ENCODE measurements at regions not wholly inside any gene's neighbourhood (a gene's known extent, or its start where the extent isn't known, plus 50 kb on each side); places are given as distances from the start of the nearest gene placed in this dataset.

DNA sequence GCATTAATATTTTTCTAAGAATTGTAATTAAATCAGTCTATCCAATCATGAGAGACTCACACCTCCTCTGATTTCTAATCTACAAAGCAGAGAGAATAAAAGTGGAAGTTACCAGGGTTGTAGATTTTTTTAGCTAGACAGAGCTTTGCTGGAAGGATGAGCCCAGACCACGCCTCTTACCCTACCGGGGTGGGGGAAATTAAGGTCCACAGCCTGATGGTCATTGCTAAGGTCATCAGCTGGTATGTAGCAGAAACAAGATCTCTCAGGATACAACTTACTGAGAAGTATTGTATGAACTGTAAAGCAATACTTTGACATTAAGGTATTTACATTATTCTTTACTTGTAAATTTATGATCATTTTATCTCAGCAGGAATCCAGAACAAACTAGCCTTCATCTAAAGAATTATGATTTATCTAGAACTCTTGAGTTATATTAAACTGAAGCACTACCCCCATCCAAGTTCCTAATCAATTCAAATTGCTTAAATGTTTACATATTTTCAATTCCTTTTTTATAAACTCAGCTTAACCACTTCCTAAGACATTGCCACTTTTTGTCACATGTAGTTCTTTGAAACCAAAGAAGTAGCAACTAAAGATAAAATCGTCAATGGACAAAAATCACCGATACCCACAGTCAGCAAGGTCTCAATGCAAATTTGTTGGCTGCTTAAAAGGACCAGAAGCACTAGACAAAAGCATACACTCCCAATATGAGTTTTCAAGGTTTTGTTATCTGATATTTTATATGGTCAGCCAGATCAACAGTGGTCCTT lies 225.8 kb upstream of the DAPK1 start:
- no peak overlapping the region for H3K4me3 ChIP-seq (replicated peaks; ENCODE audit: low read depth, low read length)
- DNase-seq (ENCODE audit: extremely low read depth, low read depth): no peak
- TF ChIP-seq, protein P1, sequence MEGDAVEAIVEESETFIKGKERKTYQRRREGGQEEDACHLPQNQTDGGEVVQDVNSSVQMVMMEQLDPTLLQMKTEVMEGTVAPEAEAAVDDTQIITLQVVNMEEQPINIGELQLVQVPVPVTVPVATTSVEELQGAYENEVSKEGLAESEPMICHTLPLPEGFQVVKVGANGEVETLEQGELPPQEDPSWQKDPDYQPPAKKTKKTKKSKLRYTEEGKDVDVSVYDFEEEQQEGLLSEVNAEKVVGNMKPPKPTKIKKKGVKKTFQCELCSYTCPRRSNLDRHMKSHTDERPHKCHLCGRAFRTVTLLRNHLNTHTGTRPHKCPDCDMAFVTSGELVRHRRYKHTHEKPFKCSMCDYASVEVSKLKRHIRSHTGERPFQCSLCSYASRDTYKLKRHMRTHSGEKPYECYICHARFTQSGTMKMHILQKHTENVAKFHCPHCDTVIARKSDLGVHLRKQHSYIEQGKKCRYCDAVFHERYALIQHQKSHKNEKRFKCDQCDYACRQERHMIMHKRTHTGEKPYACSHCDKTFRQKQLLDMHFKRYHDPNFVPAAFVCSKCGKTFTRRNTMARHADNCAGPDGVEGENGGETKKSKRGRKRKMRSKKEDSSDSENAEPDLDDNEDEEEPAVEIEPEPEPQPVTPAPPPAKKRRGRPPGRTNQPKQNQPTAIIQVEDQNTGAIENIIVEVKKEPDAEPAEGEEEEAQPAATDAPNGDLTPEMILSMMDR (IDR thresholded peaks at IDR 0.05; ENCODE audit: low read depth, low read length, missing control alignments): no peak

DNA sequence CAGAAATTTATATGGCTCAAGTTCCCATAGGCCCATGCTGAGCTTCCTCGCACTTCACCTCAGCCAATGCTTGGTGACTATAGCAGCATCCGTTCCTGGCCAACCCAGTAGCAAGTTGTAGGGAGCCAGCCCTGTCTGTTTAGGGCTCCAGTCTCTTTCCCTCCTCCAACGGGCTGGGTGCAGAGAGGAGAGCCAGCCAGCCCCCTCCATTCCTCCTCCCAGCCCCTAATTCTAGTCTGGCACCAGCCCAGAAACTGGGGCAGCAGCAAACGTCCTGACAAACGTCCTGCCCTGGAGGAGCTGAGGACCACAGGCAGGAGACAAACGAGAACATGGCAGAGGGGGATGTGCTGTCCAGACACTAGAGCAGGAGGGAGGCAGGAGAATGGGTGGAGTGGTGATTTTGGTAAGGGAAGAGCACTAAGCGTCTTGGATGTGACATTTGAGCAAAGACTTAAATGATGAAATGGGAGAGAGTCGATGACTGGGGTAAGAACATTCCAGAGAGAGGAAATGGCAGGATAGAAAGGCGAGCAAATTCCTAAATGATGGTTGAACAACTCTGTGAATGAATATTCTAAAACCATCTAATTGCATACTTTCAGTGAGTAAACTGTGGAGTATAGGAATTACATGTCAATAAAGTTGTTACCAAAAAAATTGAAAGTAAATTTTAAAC lies 222.5 kb upstream of the DAPK1 start:
- TF ChIP-seq, protein P1 (IDR thresholded peaks at IDR 0.05; ENCODE audit: low read depth, low read length, missing control alignments): no peak
- no peak overlapping the region for H3K4me3 ChIP-seq (replicated peaks; ENCODE audit: low read depth, low read length)
- DNase-seq (ENCODE audit: extremely low read depth, low read depth): no peak

DNA sequence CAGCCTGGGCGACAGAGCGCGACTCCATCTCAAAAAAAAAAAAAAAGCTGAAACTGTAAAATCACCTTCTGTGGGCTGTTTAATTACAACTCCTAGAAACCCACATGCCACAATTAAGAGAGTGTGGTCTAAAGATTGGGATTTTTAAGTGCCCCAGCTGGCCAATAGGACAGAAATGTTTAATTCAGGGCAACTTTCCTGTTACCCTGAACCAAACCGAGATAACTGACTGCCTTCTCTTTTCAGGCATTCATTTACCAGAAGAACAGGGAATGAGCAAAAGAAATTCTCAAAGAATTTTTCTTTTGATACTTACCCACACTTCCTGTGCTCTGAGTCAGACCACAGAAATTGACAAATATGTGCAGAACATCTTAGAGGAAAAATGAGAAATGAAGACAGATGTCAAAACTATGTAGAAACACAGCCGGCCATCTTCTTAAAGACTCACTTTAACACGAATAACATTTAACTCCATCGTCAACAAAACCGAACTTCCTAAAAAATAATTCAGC lies 221.3 kb upstream of the DAPK1 start:
- TF ChIP-seq, protein P1 (IDR thresholded peaks at IDR 0.05; ENCODE audit: low read depth, low read length, missing control alignments): no peak
- no peak overlapping the region for H3K4me3 ChIP-seq (replicated peaks; ENCODE audit: low read depth, low read length)
- no peak for DNase-seq (ENCODE audit: extremely low read depth, low read depth)

DNA sequence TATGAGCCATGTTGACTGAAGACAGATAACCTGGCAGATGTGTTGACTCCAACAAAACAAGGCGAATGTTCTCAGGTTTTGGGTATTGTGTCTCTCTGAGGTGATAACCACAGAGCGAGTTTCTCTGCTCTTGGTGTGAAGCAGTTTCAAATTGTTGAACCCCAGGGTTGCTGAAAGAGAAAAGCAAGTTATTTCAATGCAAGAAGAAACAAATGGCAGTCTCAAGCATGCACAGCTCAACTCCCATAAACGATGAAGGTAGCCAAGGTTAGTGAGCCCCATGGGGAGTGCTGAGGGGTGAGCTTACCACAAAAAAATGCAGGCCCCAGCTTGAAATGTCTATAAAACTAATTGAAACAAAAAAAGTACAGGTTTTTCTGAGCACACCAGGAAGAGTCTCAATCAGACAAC lies 220.8 kb upstream of the DAPK1 start:
- DNase-seq (ENCODE audit: extremely low read depth, low read depth): no peak
- TF ChIP-seq, protein P1 (IDR thresholded peaks at IDR 0.05; ENCODE audit: low read depth, low read length, missing control alignments): no peak
- H3K4me3 ChIP-seq (replicated peaks; ENCODE audit: low read depth, low read length): no peak overlapping the region

DNA sequence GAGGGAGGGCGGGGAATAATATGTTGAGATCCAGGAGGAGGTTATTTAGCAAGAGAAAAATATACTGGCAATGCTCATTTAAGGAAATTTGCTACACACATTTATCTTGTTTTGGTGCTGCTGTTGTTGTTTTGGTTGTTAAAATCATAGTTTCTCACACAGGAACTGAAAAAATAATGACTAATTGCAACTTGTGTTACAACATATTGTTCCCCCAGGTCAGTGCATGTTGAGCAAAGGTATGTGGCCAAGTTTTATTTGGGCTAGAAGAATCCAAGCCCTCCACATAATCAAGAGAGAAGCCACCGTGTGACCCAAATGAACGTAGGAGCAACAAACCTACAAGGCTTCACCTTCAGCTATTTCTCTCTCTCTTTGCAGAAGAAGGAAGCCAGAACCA lies 220.3 kb upstream of the DAPK1 start:
- no peak overlapping the region for H3K4me3 ChIP-seq (replicated peaks; ENCODE audit: low read depth, low read length)
- TF ChIP-seq, protein P1 (IDR thresholded peaks at IDR 0.05; ENCODE audit: low read depth, low read length, missing control alignments): no peak
- DNase-seq (ENCODE audit: extremely low read depth, low read depth): no peak

DNA sequence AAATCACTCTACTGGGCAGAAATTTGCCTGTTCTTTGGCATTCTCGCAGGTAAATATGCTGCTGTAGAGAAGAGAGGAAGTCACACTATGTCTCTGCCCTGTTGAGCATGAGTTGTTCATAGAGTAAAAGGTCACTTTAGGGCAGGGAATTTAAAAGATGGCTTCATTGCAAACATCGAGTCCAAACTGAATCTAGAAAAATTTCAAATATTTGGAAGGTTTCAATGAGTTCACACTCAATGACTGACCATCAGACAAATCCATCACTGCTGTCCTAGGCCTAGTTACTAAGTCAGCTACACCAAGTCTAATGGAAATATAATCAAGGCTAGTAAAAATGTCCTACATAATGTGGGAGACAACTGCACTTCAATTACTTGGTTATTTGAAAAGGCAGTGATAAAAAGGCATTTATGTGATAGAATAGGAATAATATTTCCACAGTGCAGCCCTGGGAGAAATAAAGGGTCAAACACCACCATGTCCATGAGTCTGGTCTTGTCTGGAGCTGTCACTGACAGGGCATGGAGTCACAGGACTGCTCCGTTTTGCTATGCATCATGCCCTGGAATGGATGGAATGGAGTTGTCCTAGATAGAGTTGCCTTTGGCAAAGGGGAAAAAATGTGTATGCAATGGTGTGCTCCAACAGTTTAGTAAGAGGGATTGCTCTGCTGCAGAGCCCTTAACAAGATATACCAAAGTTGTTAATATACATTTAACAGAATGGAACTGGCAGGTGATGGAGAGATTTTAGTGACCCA lies 218.5 kb upstream of the DAPK1 start:
- TF ChIP-seq, protein P1 (IDR thresholded peaks at IDR 0.05; ENCODE audit: low read depth, low read length, missing control alignments): no peak
- DNase-seq (ENCODE audit: extremely low read depth, low read depth): no peak

More for the DNA sequence above, 218.5 kb upstream of the DAPK1 start:
- no peak overlapping the region for H3K4me3 ChIP-seq (replicated peaks; ENCODE audit: low read depth, low read length)

All from HFF-Myc (cell line).